ENCODE measurements at regions not wholly inside any gene's neighbourhood (a gene's known extent, or its start where the extent isn't known, plus 50 kb on each side); places are given as distances from the start of the nearest gene placed in this dataset.

- Histone ChIP-seq H3K9me3 (ENCODE audit: insufficient read depth, low read length) (no peaks in the 10 kb centered on the region), H3K9me2 (replicated peaks; ENCODE audit: insufficient read depth, low read length) (no peaks in the 10 kb centered on the region), H3K4me3 (ENCODE audit: insufficient read depth, low read length, poor library complexity, severe bottlenecking) (no peak overlapping the region), H3K9ac (ENCODE audit: low read length) (no peak overlapping the region), H3K36me3 (ENCODE audit: low read length) (no peaks in the 10 kb centered on the region), H3K4me2 (ENCODE audit: low read depth, low read length, poor library complexity, severe bottlenecking) (no peak overlapping the region), H3K27ac (ENCODE audit: low read depth, low read length) (no peak overlapping the region), H3K79me2 (ENCODE audit: insufficient read depth, low read length) (no peaks in the 10 kb centered on the region), H3K27me3 (ENCODE audit: low read length) (no peaks in the 10 kb centered on the region), H3F3A (ENCODE audit: insufficient read depth) (no peaks in the 10 kb centered on the region), H2AFZ (ENCODE audit: low read depth, low read length, severe bottlenecking) (no peak overlapping the region), H4K20me1 (ENCODE audit: low read depth, low read length) (no peaks in the 10 kb centered on the region)
- TF ChIP-seq CTCF (IDR thresholded peaks at IDR 0.05; ENCODE audit: insufficient read depth, low read length, poor library complexity, severe bottlenecking) (no peak), EZH2phosphoT487 (conservative IDR thresholded peaks at IDR 0.05; ENCODE audit: low read length) (no peak)
These were observed 97.9 kb upstream of the SYT6 start for GRCh38 chr1:114251573-114251939.

GRCh38 chr1:114250683-114251572 is 97.3 kb upstream of the SYT6 start:
- no peaks in the 10 kb centered on the region for H4K20me1 ChIP-seq (ENCODE audit: low read depth, low read length)
- H3K4me3 ChIP-seq (ENCODE audit: insufficient read depth, low read length, poor library complexity, severe bottlenecking): no peak overlapping the region
- no peaks in the 10 kb centered on the region for H3F3A ChIP-seq (ENCODE audit: insufficient read depth)
- no peaks in the 10 kb centered on the region for H3K36me3 ChIP-seq (ENCODE audit: low read length)
- TF ChIP-seq CTCF (IDR thresholded peaks at IDR 0.05; ENCODE audit: insufficient read depth, low read length, poor library complexity, severe bottlenecking) (no peak), EZH2phosphoT487 (conservative IDR thresholded peaks at IDR 0.05; ENCODE audit: low read length) (no peak)
- no peak overlapping the region for H3K27ac ChIP-seq (ENCODE audit: low read depth, low read length)
- H3K9me3 ChIP-seq (ENCODE audit: insufficient read depth, low read length): no peaks in the 10 kb centered on the region
- no peak overlapping the region for H3K9ac ChIP-seq (ENCODE audit: low read length)
- no peak overlapping the region for H3K4me2 ChIP-seq (ENCODE audit: low read depth, low read length, poor library complexity, severe bottlenecking)
- H3K27me3 ChIP-seq (ENCODE audit: low read length): no peaks in the 10 kb centered on the region
- no peaks in the 10 kb centered on the region for H3K79me2 ChIP-seq (ENCODE audit: insufficient read depth, low read length)
- H3K9me2 ChIP-seq (replicated peaks; ENCODE audit: insufficient read depth, low read length): no peaks in the 10 kb centered on the region
- no peak overlapping the region for H2AFZ ChIP-seq (ENCODE audit: low read depth, low read length, severe bottlenecking)

- no peaks in the 10 kb centered on the region for H3K27me3 ChIP-seq (ENCODE audit: low read length)
- H2AFZ ChIP-seq (ENCODE audit: low read depth, low read length, severe bottlenecking): no peak overlapping the region
- H3K36me3 ChIP-seq (ENCODE audit: low read length): no peaks in the 10 kb centered on the region
- H3K4me2 ChIP-seq (ENCODE audit: low read depth, low read length, poor library complexity, severe bottlenecking): no peak overlapping the region
- H3K9me2 ChIP-seq (replicated peaks; ENCODE audit: insufficient read depth, low read length): no peaks in the 10 kb centered on the region
- H3K9ac ChIP-seq (ENCODE audit: low read length): no peak overlapping the region
- H4K20me1 ChIP-seq (ENCODE audit: low read depth, low read length): no peaks in the 10 kb centered on the region
- TF ChIP-seq CTCF (IDR thresholded peaks at IDR 0.05; ENCODE audit: insufficient read depth, low read length, poor library complexity, severe bottlenecking): no peak
- TF ChIP-seq EZH2phosphoT487 (conservative IDR thresholded peaks at IDR 0.05; ENCODE audit: low read length): no peak
- no peak overlapping the region for H3K4me3 ChIP-seq (ENCODE audit: insufficient read depth, low read length, poor library complexity, severe bottlenecking)
- H3K9me3 ChIP-seq (ENCODE audit: insufficient read depth, low read length): no peaks in the 10 kb centered on the region
- H3K79me2 ChIP-seq (ENCODE audit: insufficient read depth, low read length): no peaks in the 10 kb centered on the region
- no peaks in the 10 kb centered on the region for H3F3A ChIP-seq (ENCODE audit: insufficient read depth)
- no peak overlapping the region for H3K27ac ChIP-seq (ENCODE audit: low read depth, low read length)
These were observed 96.0 kb upstream of the SYT6 start for GRCh38 chr1:114249691-114250090.

Data from SU-DHL-6 (cell line).